ENCODE measurements at regions not wholly inside any gene's neighbourhood (a gene's known extent, or its start where the extent isn't known, plus 50 kb on each side); places are given as distances from the start of the nearest gene placed in this dataset.

DNA sequence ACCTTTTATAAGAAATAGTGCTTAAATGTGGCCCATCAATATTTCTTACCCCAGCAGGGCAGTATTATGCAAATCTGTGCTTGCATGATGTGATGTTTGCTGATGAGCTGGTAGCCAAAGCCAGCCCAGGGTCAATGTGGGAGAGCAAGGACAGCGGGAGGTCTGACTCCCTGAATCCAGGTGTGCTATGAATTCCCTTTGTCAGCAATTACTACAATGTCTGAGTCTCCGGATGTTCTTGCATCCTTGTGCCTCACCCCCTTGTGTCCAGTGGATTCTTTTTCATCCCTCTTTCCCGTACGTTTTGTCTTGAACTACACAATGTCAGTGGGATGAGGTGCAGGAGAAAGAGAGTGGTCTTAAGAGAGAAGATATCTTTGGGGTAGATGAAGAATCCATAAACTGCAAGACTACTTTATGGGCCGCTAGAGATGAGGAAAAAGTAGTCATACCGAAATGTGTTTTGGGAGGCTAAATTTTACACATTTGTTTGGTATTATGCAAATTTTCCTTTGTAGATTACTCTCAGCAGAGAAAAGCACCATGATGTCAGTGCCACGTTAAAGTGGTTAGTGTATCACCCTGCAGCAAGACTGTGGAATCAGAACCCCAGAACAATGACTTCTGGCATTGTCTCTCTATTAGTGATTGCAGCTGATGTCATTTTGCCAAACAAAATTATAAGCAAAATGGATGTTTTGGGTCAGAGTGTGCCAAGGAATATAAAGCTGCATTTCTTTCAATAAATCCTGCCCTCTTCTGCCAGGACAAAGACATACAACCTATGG lies 53.5 kb upstream of the TSHZ3 start:
- no peak for DNase-seq (ENCODE audit: low read depth in 1 of 2, low spot score in 1 of 2)

DNA sequence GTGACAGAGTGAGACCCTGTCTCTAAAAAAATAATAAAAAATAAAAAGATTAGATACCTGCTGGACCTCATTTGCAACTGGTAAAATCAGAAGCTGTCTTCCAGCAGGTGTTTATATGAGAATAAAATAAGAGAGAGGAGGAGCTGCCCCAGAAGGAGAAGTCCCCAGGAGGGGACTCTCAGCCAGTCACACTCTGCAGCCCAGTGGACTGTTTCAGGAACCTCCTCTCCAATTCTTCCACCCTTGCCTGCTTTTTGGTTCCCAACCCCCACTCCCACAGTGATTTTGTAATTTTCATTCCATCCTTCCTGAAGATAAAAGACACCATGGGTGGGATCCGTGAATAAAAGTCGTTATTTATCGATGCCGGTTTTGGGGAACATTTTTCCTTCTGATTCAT lies 56.9 kb upstream of the TSHZ3 start:
- DNase-seq (ENCODE audit: low read depth in 1 of 2, low spot score in 1 of 2) = no peak

DNA sequence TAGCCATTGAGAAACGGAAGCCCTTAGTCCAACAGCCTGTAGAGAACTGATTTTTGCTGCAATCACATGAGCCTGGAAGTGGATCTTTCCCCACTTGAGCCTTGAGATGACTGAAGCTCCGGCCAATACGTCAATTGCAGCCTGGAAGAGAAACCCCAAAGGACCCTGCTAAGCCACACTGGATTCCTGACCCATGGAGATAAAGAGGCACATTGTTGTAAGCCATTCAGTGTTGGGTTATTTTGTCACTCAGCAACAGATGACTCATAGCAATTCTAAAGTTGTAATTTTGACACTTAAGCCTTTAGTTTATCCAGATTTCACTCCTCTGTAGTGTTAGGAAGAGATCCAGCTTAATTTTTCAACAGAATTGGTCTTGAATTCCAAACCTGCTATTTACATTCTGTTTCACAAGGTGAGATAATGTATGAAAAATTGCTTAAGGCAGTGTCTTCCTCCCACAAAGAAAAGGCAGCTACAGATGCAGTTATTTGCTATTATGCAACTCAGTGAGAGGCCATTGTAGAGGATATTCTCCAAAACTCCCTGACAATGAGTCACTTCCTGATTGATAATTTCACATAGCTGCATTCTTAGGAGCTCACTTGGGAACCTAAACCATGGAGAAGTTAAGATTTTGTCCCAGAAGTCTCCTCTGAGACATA lies 59.4 kb upstream of the TSHZ3 start:
- no peak for DNase-seq (ENCODE audit: low read depth in 1 of 2, low spot score in 1 of 2)

DNA sequence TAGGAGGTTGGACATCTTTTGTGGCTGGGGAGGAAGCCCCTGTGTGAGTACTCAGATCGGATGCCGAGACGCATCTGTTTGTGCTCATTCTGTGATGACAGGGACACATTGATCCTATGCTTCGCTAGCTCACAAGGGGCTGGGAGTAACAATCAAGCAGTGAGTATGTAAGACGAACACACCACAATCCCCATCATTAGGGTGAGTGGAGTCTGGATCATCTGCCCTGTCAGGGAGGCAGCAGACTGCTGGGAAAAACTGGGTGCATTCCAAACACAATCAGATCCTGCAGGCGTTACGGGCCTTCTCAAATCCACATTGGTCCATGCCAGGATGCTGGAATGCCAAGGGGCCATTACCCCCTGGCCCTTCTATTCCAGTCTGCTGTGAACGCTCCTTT lies 64.1 kb upstream of the TSHZ3 start:
- no peak for DNase-seq (ENCODE audit: low read depth in 1 of 2, low spot score in 1 of 2)

DNA sequence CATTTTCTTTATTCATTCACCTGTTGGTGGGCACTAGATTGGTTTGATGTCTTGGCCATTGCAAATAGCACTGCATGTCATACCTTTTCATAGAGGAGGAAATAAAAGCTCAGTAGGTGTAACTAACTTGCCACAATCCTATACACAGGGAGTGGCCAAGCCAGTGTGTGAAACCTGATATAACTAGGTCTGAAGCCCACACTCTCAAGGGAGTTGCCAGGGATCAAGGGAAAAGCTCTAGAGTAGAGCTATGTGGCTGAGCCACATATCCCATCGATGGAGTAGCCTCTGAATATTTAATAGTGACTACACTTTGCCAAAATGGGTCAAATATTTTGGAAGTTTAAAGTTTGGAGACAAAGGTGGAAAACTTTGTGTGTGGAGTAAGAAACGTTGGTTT lies 66.1 kb upstream of the TSHZ3 start:
- DNase-seq (ENCODE audit: low read depth in 1 of 2, low spot score in 1 of 2) = no peak

DNA sequence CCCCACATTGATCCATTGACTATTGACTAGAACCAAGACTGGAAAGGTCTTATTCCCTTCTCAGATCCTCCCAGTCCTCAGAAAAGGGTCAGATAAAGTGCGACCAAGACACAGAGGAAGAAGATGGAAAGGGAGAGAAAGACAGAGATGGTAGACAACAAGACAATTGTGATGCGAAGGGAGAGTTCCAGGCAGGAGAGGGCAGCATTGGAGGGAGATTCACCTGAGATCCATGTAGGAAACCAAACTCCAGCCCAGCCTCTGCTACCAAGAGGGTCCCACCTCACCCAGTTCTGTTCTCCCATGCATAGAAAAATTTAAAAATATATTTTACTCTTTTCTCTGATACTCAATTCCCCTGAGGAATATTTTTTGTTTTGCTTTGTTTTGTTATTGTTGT lies 67.3 kb upstream of the TSHZ3 start:
- no peak for DNase-seq (ENCODE audit: low read depth in 1 of 2, low spot score in 1 of 2)

DNA sequence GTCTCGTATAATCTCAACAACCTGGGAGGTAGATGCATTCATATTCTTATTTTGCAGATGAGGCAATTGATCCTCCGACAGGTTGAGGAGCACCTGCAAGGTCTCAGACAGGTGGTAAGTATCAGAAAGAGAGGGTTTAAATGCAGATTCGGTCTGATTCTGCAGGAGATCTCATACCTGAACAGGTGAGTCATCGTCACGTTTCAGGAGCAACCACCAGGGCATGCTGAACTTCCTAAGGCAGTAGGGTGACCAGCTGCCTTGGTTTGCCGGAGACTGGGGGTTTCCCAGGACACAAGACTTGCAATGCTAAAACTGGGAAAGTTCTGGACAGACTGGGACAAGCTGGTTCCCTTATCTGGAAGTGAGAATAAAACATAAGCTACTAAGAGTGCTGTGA lies 68.8 kb upstream of the TSHZ3 start:
- no peak for DNase-seq (ENCODE audit: low read depth in 1 of 2, low spot score in 1 of 2)

DNA sequence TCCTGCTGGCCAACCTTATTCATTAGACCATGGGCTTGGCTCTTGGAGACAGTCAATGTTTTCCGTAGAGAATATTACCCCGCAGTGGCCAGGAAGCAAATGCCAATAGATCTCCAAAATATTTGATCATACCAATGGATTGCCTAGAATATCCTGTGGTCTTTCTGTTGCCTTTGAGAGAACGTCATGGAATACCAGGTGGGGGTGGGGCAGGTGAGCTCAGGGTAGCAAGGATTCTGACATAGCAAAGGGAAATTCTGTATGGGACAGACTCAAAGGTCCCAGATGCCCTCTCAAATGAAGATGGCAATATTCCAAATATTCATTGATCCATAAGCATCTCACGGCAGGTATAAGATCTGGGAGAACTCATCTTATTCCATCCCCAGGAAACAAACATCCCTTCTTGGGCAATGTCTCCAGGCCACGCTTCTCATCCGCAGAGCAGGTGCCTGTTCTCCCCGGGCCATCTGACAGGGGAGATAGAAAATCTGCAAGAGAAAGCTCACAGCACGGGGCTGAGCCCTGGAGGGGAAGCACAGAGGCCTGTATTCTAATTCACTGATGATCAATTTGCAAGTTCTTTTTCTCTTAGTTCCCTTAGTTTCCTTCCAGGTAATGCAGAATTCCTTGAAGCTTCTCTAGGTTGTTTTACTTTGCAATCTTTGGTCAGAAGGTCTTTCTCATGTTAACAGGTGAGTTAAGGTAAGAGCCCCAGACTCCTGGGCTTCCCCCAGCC lies 69.6 kb upstream of the TSHZ3 start:
- no peak for DNase-seq (ENCODE audit: low read depth in 1 of 2, low spot score in 1 of 2)

DNA sequence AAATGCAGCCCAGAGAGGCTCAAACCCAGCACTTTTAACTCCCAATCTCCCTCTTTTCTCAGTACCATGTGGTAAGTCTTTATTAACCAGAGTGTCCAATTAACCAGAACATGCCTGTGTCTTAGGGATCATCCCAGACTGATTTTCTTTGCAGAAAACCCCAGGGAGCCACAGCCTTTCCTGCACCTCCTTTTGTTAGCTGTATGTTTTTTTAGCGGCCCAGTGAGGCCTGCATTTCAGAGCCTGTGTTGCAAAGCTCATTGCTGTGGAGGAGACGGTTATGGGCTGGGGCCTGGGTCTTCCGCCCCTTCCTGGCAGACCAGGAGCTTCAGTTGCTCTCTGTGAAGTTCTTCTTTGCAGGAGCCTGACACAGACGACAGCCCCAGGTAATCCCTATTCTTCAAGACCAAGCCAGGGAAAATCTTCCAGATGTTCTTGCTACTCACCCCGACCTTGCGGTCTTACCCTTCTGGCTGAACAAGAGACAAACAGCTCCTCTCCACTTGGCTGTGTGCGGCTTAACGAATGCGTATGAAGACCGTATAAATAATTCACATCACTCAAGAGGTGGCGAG lies 70.7 kb upstream of the TSHZ3 start:
- DNase-seq (ENCODE audit: low read depth in 1 of 2, low spot score in 1 of 2) = no peak

DNA sequence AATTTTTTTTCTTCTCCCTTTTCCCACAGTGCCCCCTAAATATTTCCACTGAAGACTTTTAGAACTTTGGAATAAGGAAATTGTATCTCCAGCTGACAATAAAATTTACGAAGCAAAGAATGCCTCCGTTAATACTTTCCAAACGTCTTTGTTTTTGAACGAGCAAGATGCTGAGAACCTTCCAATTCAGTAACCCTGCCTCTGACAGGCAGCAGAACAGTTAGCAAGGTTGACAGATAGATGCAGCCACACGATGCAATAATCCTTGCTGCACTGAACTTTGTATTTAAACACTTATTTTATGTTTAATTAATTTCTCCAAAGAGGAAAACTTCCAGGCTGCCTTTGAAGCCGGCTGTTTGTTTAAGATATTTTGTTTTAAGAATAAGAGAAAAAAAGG lies 71.8 kb upstream of the TSHZ3 start:
- DNase-seq (ENCODE audit: low read depth in 1 of 2, low spot score in 1 of 2) = no peak

DNA sequence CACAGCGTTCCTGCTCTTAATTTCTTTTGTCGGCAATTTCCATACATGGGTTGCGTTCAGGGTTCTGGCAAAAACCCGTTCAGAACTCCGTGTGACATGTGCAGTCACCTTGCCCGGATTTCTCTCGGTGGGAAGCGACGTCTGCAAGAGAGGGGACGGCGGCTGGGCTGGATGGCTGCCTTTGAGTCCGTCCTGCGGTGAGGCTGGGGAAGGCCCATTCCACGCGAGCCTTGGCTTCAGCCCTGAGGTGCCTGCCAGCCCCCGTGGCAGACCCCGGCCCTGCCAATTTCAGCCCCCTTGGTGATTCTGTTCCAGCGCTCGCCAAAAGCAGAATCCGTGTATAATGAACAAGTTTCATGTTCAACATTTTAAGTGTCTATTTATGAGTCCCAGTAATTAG lies 72.6 kb upstream of the TSHZ3 start:
- no peak for DNase-seq (ENCODE audit: low read depth in 1 of 2, low spot score in 1 of 2)

DNA sequence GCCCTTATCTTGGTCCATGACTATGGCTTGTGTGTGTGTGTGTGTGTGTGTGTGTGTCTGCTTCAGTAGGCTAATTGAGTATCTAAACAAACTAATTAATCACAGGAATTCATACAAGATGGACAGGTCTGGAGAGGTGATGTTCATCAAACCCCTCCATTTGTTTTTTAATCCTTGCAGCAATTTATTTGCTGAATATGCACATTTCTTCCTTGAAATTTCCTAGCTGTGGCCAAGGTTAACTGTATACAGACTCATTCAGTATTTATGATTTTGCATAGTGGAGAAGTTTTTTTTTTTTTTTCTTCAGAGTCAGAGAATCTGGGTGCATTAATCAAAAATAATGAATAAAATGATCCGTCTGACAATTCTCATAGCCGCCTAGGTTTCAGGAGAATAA lies 74.7 kb upstream of the TSHZ3 start:
- no peak for DNase-seq (ENCODE audit: low read depth in 1 of 2, low spot score in 1 of 2)

DNA sequence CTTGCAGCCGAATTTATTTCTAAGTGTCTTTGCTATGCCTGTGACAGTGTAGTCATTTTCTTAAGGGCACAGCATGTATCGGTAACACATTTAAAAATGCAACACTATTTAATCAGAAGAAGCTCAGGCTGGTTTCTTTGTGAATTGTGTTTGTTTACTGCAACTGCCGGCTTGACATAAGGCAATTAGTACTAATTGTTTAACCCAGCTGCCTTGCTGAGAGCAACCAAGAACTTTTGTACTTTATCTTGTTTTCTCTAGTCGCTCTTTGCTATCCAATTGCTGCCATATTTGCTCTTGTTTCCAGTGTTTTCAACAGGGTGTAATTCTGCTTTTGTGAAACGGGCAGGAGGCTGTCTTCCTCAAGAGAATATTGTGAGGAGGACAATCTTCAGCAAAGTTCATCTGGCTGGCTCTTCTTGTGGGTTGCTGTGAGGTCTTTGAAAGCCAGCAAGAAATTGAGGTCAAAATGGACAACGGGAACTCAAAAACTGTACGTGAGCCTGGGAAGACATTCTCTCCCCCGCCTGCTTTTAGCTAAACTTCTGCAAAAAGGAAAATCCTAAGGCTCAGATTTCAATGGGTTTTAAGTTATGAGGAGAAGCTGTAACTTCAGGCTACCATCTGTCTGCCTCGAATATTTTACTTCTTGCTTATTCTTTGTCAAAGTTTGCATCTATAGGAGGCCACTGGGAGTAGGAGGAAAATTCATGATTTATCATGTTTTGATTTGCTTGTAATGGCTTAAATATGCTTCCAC lies 75.8 kb upstream of the TSHZ3 start:
- no peak for DNase-seq (ENCODE audit: low read depth in 1 of 2, low spot score in 1 of 2)

DNA sequence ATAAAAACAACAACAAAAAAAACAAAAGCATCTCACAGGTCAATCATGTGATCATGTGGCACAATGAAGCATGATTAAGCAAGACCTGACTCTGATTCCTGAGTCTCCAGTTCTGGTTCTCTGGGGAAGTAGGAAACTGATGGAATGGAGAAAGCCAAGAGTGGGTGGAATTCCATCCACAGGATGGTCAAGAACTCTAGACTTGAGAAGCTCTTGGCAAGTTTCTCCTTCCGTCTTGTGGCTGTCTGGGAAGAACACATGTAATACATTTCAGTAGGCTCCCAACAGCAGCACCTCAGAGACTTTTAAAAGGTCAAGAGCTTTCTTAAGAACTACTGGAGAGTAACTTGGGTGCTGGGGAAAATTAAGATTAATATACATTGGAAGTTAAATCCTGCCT lies 78.6 kb upstream of the TSHZ3 start:
- no peak for DNase-seq (ENCODE audit: low read depth in 1 of 2, low spot score in 1 of 2)

DNA sequence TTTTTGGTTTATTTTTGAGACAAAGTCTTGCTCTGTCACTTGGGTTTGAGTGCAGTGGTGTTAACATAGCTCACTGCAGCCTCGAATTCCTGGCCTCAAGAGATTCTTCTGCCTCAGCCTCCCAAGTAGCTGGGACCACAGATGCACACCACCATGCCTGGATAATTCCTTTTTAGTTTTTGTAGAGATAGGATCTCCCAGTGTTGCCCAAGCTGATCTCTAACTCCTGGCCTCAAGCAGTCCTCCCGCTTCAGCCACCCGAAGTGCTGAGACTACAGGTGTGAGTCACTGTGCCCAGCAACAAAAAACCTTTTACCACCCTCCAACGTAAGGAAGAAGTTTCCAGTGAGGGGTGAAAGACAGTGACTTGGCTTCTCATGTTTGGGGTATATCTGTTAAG lies 81.1 kb upstream of the TSHZ3 start:
- DNase-seq (ENCODE audit: low read depth in 1 of 2, low spot score in 1 of 2) = no peak

DNA sequence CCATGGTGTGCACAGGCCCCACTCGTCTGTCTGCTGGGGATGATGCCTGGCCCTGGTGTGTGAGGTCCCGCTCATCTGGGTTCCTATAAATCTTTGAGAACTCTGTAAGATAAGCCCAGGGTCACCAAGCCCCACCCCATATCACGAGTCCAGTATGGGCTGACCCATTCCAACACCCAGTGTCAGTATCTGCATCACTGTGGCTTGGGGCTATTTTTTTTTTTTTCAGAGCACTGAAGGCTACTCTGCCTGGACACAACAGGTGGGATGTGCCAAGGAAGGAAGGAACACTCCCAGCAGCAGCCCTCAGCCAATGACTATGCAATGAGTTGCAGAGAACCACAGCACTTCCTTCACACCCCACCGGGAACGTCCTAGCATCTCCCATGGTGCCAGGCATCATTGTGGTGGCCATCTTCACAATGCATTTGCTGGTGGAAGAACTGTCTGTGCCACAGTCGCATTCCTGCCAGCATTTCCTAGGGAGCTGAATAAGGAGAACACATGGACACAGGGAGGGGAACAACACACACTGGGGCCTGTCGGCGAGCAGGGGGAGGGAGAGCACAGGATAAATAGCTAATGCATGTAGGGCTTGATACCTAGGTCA lies 83.1 kb upstream of the TSHZ3 start:
- no peak for DNase-seq (ENCODE audit: low read depth in 1 of 2, low spot score in 1 of 2)

DNA sequence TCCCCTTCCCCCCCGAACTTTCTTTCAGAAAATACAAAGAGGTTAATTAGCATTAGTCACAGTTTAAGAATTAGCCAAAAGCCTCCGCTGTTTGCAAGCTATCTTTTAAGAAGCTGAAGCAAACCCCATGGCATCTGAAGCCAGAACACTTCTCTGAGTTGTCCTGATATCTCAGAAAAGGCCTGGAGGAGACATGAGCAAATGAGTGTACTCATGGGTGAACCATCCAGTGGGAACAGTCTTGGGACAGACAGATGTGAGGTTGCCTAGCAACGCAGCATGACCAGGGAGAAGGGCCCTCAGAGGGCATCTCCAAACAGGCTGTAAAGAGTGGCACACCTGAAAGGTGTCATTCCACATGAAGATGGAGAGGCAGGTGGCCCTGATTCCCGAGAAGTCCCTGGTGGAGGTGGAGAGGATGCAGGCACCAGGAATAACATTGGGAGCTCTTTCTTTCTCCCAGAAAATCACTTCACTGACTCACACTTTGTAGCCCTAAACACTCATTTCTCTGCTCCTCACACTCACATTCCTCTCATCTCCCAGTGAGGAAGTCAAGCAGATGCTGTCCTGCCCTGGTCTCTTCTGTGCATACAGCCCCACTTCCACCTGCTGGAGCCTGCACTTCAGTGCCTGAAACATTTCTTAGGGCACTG lies 87.0 kb upstream of the TSHZ3 start:
- no peak for DNase-seq (ENCODE audit: low read depth in 1 of 2, low spot score in 1 of 2)

DNA sequence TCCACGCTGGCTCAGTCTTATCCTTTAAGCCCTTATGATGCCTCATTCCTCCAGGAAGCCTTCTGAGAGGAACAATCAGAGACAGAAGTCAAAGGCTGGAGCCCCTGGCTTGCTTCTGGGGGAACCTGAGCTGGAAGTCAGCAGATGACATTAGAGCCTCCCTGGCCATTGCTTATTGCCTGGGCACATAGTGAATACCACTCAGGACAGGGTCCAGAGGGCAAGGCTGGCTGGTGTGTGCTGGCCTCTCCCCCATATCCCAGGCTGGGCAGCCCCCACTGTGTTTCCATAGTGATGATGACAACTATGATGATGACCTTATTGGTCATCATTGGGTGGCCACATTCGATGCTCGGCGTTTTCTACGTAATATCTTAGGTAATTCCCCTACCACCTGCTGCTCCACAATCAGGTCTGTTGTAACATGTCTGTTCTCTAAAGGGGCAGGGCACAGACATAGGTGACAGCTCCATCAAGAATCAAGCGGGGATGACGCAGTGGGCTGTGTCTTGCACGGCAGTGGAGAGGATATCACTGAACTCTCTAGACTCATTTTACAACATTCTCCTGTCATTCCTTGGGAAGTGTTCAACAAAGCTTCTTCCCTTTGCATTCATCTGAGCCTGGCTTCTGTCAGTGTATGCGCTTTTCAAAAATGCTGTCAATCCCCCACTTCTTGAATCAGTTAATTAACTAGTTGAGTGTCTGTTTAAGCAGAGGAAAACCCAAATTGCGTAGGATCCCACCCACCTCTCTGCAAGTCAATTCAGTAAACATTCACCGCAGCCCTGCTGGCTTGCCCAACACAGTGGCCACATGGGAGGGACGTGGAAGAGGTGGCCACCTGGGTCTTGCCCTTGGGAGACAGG lies 89.4 kb upstream of the TSHZ3 start:
- no peak for DNase-seq (ENCODE audit: low read depth in 1 of 2, low spot score in 1 of 2)

DNA sequence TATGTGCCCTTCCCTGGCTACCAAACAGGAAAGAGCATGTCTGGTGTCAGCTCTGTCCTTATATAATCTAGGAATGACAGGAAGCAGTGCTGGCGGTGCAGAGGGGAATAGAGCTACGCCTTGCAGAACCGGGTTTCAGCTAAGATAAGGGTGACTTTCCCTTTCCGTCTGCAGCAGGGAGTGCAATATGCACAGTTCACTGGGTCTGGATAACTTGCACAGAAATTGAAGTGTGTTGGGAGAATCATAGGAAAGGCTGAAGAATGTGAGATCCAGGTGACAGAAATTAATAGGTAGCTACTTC lies 90.0 kb upstream of the TSHZ3 start:
- DNase-seq (ENCODE audit: low read depth in 1 of 2, low spot score in 1 of 2) = no peak

DNA sequence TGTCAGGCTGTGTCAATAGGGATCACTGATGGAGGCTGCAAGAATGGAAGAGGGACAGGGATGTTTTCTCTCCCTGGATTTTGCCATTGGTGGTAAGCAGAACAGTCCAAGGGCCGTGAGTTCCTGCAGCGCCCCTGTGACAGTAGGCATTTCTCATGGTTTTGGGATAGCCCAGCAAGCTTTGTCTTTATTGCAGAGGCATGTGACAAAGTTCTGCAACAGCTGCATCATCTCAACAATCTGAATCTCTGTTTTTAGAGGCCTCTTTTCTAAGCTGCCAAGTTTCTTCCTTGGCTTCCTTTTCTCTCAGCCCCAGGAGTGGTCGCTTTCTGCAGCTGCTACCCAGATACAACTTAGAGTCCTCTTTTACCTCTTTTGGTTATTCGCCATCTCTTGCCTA lies 95.7 kb upstream of the TSHZ3 start:
- no peak for DNase-seq (ENCODE audit: low read depth in 1 of 2, low spot score in 1 of 2)

Data from stimulated activated CD4-positive, alpha-beta T cell treated with anti-CD3 and anti-CD28 coated beads, Interleukin-15, amount 100 ng/mL, for 1 hour (primary cell).